DND-41 (cell line): ENCODE measurements at regions not wholly inside any gene's neighbourhood (a gene's known extent, or its start where the extent isn't known, plus 50 kb on each side); places are given as distances from the start of the nearest gene placed in this dataset.

ENCODE experiments used
- CTCF ChIP-seq: IDR thresholded peaks from 2 replicates; pipeline ENCODE4 v1.5.1; 2012; ENCODE audit warnings: borderline replicate concordance, low read length, moderate library complexity, mild to moderate bottlenecking; ENCODE audit not compliant: poor library complexity, severe bottlenecking; ENCODE audit errors: extremely low read depth
- EZH2 ChIP-seq: IDR thresholded peaks from 3 replicates; pipeline ENCODE4 v1.6.1; 2012; ENCODE audit warnings: borderline replicate concordance, low read depth, mild to moderate bottlenecking, moderate library complexity, low read length, inconsistent platforms; ENCODE audit not compliant: severe bottlenecking

- TF ChIP-seq CTCF, result no peak
- TF ChIP-seq EZH2, result no peak
Observed at GRCh38 chr5:6961837-6962635, 248.8 kb downstream of the TENT4A start.
